GM23338 (cell line): ENCODE measurements at regions not wholly inside any gene's neighbourhood (a gene's known extent, or its start where the extent isn't known, plus 50 kb on each side); places are given as distances from the start of the nearest gene placed in this dataset.

ENCODE experiments used
- ATAC-seq: fragments of 200-7000 bp; cut with Tn5 transposase; 3 replicates; pipeline ENCODE4 v1.9.1; 2020
- DNase-seq: peaks from one replicate; pipeline ENCODE4 v3.0.0-alpha.2; 2015; ENCODE audit warnings: low spot score
- H2AFZ ChIP-seq: fragments of 200-600 bp; sonication (generic); 2 replicates; pipeline ENCODE4 v1.8.0; 2016; ENCODE audit warnings: antibody characterized with exemption, mild to moderate bottlenecking, moderate library complexity
- H3F3A ChIP-seq: fragments of 200-600 bp; sonication (generic); replicated peaks from 2 replicates; pipeline ENCODE4 v1.8.0; 2017; ENCODE audit warnings: antibody characterized with exemption, mixed run types, low read depth
- H3K27ac ChIP-seq: fragments of 200-600 bp; sonication (generic); 2 replicates; pipeline ENCODE4 v1.6.1; 2016; ENCODE audit warnings: low read depth
- H3K27me3 ChIP-seq: fragments of 200-600 bp; sonication (generic); 2 replicates; pipeline ENCODE4 v1.8.0; 2016; ENCODE audit warnings: mild to moderate bottlenecking, mixed run types, moderate library complexity; ENCODE audit not compliant: insufficient read depth
- H3K36me3 ChIP-seq: fragments of 200-600 bp; sonication (generic); 2 replicates; pipeline ENCODE4 v1.8.0; 2016; ENCODE audit warnings: mild to moderate bottlenecking; ENCODE audit not compliant: insufficient read depth
- H3K4me1 ChIP-seq: fragments of 200-600 bp; sonication (generic); 2 replicates; pipeline ENCODE4 v1.8.0; 2016; ENCODE audit warnings: mild to moderate bottlenecking, moderate library complexity; ENCODE audit not compliant: insufficient read depth
- H3K4me2 ChIP-seq: fragments of 200-600 bp; sonication (generic); 2 replicates; pipeline ENCODE4 v1.7.1; 2017; ENCODE audit warnings: mixed run types
- H3K4me3 ChIP-seq: fragments of 200-600 bp; sonication (generic); 2 replicates; pipeline ENCODE4 v1.6.1; 2016; ENCODE audit warnings: mixed run types
- H3K79me2 ChIP-seq: fragments of 200-600 bp; sonication (generic); replicated peaks from 2 replicates; pipeline ENCODE4 v1.8.0; 2017; ENCODE audit warnings: mild to moderate bottlenecking; ENCODE audit not compliant: insufficient read depth
- H3K9me2 ChIP-seq: fragments of 200-600 bp; sonication (generic); 2 replicates; pipeline ENCODE4 v1.8.0; 2017; ENCODE audit not compliant: insufficient read depth
- H4K20me1 ChIP-seq: fragments of 200-600 bp; sonication (generic); replicated peaks from 2 replicates; pipeline ENCODE4 v1.8.0; 2017; ENCODE audit warnings: mild to moderate bottlenecking; ENCODE audit not compliant: insufficient read depth
- H3K27ac Mint-ChIP-seq: 2 replicates; pipeline ENCODE4 v1.8.0; 2020; ENCODE audit warnings: inconsistent platforms, mild to moderate bottlenecking, moderate library complexity, mixed read lengths
- H3K27me3 Mint-ChIP-seq: 3 replicates; pipeline ENCODE4 v1.8.0; 2022; ENCODE audit warnings: low read depth, mild to moderate bottlenecking, moderate library complexity, mixed read lengths, inconsistent platforms; ENCODE audit not compliant: insufficient read depth, poor library complexity
- H3K36me3 Mint-ChIP-seq: 3 replicates; pipeline ENCODE4 v1.8.0; 2021; ENCODE audit warnings: low read depth, mild to moderate bottlenecking, inconsistent platforms, moderate library complexity, mixed read lengths
- H3K4me1 Mint-ChIP-seq: 3 replicates; pipeline ENCODE4 v1.8.0; 2020; ENCODE audit warnings: mild to moderate bottlenecking, inconsistent platforms, mixed read lengths
- H3K4me3 Mint-ChIP-seq: 3 replicates; pipeline ENCODE4 v1.8.0; 2021; ENCODE audit warnings: moderate library complexity, mild to moderate bottlenecking, inconsistent platforms, mixed read lengths
- H3K9me3 Mint-ChIP-seq: 3 replicates; pipeline ENCODE4 v1.8.0; 2020; ENCODE audit warnings: moderate library complexity, mild to moderate bottlenecking, inconsistent platforms, mixed read lengths
- EZH2phosphoT487 ChIP-seq: fragments of 200-600 bp; sonication (generic); IDR thresholded peaks from one replicate; pipeline ENCODE4 v1.8.1; 2018; ENCODE audit warnings: antibody characterized with exemption; ENCODE audit not compliant: unreplicated experiment
- NANOG ChIP-seq: IDR thresholded peaks from 2 replicates; pipeline ENCODE4 v1.6.1; 2016; ENCODE audit warnings: antibody characterized with exemption, borderline replicate concordance
- REST ChIP-seq: IDR thresholded peaks from one replicate; pipeline ENCODE4 v1.6.1; 2018; ENCODE audit warnings: antibody characterized with exemption; ENCODE audit not compliant: unreplicated experiment
- STAT1 ChIP-seq: IDR thresholded peaks from one replicate; pipeline ENCODE4 v1.6.1; 2016; ENCODE audit warnings: antibody characterized with exemption; ENCODE audit not compliant: unreplicated experiment
- ZNF114 ChIP-seq: fragments of 250-450 bp; sonication (Bioruptor Pico); IDR thresholded peaks from 2 replicates; pipeline ENCODE4 v1.5.0; 2020; ENCODE audit warnings: mild to moderate bottlenecking, moderate library complexity
- ZNF331 ChIP-seq: fragments of 250-450 bp; sonication (Bioruptor Pico); IDR thresholded peaks from 2 replicates; pipeline ENCODE4 v1.5.0; 2020; ENCODE audit warnings: low read depth, mild to moderate bottlenecking, moderate library complexity
- TF ChIP-seq, protein P1 (sequence below): fragments of 250-450 bp; sonication (Bioruptor Pico); IDR thresholded peaks from 2 replicates; pipeline ENCODE4 v1.5.0; 2020; ENCODE audit warnings: mild to moderate bottlenecking, moderate library complexity

- H3K4me3 Mint-ChIP-seq, result no peak overlapping the region
- no peaks in the 10 kb centered on the region for H4K20me1 ChIP-seq
- no peaks in the 10 kb centered on the region; the same call in 1 of the 2 replicates for H3K4me1 ChIP-seq
- H3K36me3 ChIP-seq, result no peaks in the 10 kb centered on the region
- H3K27me3 Mint-ChIP-seq, result peaks cover 10% of the 10 kb centered on the region
- no peak for ATAC-seq
- peaks cover 6% of the 10 kb centered on the region; the same call in 2 of the 3 replicates for H3K4me1 Mint-ChIP-seq
- no peaks in the 10 kb centered on the region for H3K79me2 ChIP-seq
- no peak overlapping the region; the same call in 1 of the 2 replicates for H3K27ac Mint-ChIP-seq
- H3K9me3 Mint-ChIP-seq, result no peaks in the 10 kb centered on the region
- H3K36me3 Mint-ChIP-seq, result no peaks in the 10 kb centered on the region
- no peak overlapping the region for H3K27ac ChIP-seq
- no peaks in the 10 kb centered on the region for H3K27me3 ChIP-seq
- DNase-seq, result no peak
- no peak overlapping the region for H3K4me3 ChIP-seq
- peak overlapping the region; percentile 81; the same call in 1 of the 2 replicates for H2AFZ ChIP-seq
- H3K4me2 ChIP-seq, result no peak overlapping the region
- no peak for TF ChIP-seq EZH2phosphoT487
- no peak for TF ChIP-seq STAT1
- TF ChIP-seq ZNF114, result no peak
- TF ChIP-seq REST, result no peak
- no peak for TF ChIP-seq ZNF331 (CRISPR knock-in tag)
- TF ChIP-seq, protein P1, sequence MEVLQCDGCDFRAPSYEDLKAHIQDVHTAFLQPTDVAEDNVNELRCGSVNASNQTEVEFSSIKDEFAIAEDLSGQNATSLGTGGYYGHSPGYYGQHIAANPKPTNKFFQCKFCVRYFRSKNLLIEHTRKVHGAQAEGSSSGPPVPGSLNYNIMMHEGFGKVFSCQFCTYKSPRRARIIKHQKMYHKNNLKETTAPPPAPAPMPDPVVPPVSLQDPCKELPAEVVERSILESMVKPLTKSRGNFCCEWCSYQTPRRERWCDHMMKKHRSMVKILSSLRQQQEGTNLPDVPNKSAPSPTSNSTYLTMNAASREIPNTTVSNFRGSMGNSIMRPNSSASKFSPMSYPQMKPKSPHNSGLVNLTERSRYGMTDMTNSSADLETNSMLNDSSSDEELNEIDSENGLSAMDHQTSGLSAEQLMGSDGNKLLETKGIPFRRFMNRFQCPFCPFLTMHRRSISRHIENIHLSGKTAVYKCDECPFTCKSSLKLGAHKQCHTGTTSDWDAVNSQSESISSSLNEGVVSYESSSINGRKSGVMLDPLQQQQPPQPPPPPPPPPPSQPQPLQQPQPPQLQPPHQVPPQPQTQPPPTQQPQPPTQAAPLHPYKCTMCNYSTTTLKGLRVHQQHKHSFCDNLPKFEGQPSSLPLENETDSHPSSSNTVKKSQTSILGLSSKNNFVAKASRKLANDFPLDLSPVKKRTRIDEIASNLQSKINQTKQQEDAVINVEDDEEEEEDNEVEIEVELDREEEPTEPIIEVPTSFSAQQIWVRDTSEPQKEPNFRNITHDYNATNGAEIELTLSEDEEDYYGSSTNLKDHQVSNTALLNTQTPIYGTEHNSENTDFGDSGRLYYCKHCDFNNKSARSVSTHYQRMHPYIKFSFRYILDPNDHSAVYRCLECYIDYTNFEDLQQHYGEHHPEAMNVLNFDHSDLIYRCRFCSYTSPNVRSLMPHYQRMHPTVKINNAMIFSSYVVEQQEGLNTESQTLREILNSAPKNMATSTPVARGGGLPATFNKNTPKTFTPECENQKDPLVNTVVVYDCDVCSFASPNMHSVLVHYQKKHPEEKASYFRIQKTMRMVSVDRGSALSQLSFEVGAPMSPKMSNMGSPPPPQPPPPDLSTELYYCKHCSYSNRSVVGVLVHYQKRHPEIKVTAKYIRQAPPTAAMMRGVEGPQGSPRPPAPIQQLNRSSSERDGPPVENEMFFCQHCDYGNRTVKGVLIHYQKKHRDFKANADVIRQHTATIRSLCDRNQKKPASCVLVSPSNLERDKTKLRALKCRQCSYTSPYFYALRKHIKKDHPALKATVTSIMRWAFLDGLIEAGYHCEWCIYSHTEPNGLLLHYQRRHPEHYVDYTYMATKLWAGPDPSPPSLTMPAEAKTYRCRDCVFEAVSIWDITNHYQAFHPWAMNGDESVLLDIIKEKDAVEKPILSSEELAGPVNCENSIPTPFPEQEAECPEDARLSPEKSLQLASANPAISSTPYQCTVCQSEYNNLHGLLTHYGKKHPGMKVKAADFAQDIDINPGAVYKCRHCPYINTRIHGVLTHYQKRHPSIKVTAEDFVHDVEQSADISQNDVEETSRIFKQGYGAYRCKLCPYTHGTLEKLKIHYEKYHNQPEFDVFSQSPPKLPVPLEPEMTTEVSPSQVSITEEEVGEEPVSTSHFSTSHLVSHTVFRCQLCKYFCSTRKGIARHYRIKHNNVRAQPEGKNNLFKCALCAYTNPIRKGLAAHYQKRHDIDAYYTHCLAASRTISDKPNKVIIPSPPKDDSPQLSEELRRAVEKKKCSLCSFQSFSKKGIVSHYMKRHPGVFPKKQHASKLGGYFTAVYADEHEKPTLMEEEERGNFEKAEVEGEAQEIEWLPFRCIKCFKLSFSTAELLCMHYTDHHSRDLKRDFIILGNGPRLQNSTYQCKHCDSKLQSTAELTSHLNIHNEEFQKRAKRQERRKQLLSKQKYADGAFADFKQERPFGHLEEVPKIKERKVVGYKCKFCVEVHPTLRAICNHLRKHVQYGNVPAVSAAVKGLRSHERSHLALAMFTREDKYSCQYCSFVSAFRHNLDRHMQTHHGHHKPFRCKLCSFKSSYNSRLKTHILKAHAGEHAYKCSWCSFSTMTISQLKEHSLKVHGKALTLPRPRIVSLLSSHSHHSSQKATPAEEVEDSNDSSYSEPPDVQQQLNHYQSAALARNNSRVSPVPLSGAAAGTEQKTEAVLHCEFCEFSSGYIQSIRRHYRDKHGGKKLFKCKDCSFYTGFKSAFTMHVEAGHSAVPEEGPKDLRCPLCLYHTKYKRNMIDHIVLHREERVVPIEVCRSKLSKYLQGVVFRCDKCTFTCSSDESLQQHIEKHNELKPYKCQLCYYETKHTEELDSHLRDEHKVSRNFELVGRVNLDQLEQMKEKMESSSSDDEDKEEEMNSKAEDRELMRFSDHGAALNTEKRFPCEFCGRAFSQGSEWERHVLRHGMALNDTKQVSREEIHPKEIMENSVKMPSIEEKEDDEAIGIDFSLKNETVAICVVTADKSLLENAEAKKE, result no peak
- no peak for TF ChIP-seq NANOG
- no peaks in the 10 kb centered on the region for H3F3A ChIP-seq
- no peaks in the 10 kb centered on the region for H3K9me2 ChIP-seq
These were observed 62.3 kb downstream of the SPRING1 start for GRCh38 chr12:116675339-116676107.
